CD4-positive, alpha-beta T cell treated with Interleukin-17A for 4 hours (primary cell): ENCODE measurements at regions not wholly inside any gene's neighbourhood (a gene's known extent, or its start where the extent isn't known, plus 50 kb on each side); places are given as distances from the start of the nearest gene placed in this dataset.
"Not testable (repeated sequence)": the region's sequence is repeated elsewhere in the genome, so short reads cannot be mapped to it uniquely, and the experiment has no call there.

Source experiments
- DNase-seq: peaks from one replicate; pipeline ENCODE4 v3.0.0-alpha.2; 2020; ENCODE audit warnings: mixed read lengths

- no peak for DNase-seq
These were observed 58.6 kb upstream of the CNTNAP2 start for GRCh38 chr7:146057958-146058357.

GRCh38 chr7:146054909-146055308 lies 61.7 kb upstream of the CNTNAP2 start:
- DNase-seq: no peak

GRCh38 chr7:146053492-146053891 lies 63.1 kb upstream of the CNTNAP2 start:
- DNase-seq: no peak

- not testable (repeated sequence) for DNase-seq
These were observed 73.3 kb upstream of the CNTNAP2 start for GRCh38 chr7:146043310-146043709.

GRCh38 chr7:146028251-146028750 lies 88.3 kb upstream of the CNTNAP2 start:
- DNase-seq: no peak

- no peak for DNase-seq
These were observed 89.4 kb upstream of the CNTNAP2 start for GRCh38 chr7:146027243-146027642.

- no peak for DNase-seq
These were observed 93.8 kb upstream of the CNTNAP2 start for GRCh38 chr7:146022776-146023175.

GRCh38 chr7:146019041-146020004 lies 97.3 kb upstream of the CNTNAP2 start:
- not testable (repeated sequence) for DNase-seq

GRCh38 chr7:146017366-146017765 lies 99.2 kb upstream of the CNTNAP2 start:
- DNase-seq: not testable (repeated sequence)

- not testable (repeated sequence) for DNase-seq
These were observed 102.4 kb upstream of the CNTNAP2 start for GRCh38 chr7:146014154-146014553.

- no peak for DNase-seq
These were observed 108.3 kb upstream of the CNTNAP2 start for GRCh38 chr7:146008293-146008692.

- DNase-seq: no peak
These were observed 111.8 kb upstream of the CNTNAP2 start for GRCh38 chr7:146004805-146005204.

- DNase-seq: no peak
These were observed 114.0 kb upstream of the CNTNAP2 start for GRCh38 chr7:146002431-146003078.

GRCh38 chr7:146002008-146002407 lies 114.6 kb upstream of the CNTNAP2 start:
- no peak for DNase-seq

- no peak for DNase-seq
These were observed 115.7 kb upstream of the CNTNAP2 start for GRCh38 chr7:146000882-146001281.

- no peak for DNase-seq
These were observed 127.1 kb upstream of the CNTNAP2 start for GRCh38 chr7:145989469-145989868.

- DNase-seq: no peak
These were observed 130.2 kb upstream of the CNTNAP2 start for GRCh38 chr7:145986248-145986874.

GRCh38 chr7:145978769-145979168 lies 137.8 kb upstream of the CNTNAP2 start:
- DNase-seq: no peak

GRCh38 chr7:145959981-145960380 lies 156.6 kb upstream of the CNTNAP2 start:
- no peak for DNase-seq

GRCh38 chr7:145957160-145957890 lies 159.3 kb upstream of the CNTNAP2 start:
- DNase-seq: no peak

GRCh38 chr7:145951566-145951965 lies 165.0 kb upstream of the CNTNAP2 start:
- DNase-seq: no peak

- DNase-seq: no peak
These were observed 187.7 kb upstream of the CNTNAP2 start for GRCh38 chr7:145928937-145929336.

GRCh38 chr7:145919712-145920111 lies 196.9 kb upstream of the CNTNAP2 start:
- no peak for DNase-seq
